Ovary (tissue), 7 donors: ENCODE measurements at regions not wholly inside any gene's neighbourhood (a gene's known extent, or its start where the extent isn't known, plus 50 kb on each side); places are given as distances from the start of the nearest gene placed in this dataset.

ENCODE experiments used
- DNase-seq, 5 donors: peaks; one replicate each; pipeline ENCODE4 v3.0.0-alpha.2; 2019 to 2020
- H3K27ac ChIP-seq, 2 donors: fragments of 200-600 bp; one replicate each; pipeline versions ENCODE4 v1.5.1 to v1.8.0; 2019 to 2022
- H3K27me3 ChIP-seq: fragments of 200-600 bp; one replicate; pipeline ENCODE4 v1.8.0; 2022
- H3K36me3 ChIP-seq: fragments of 200-600 bp; sonication (generic); one replicate; pipeline ENCODE4 v1.5.1; 2019
- H3K4me1 ChIP-seq: one replicate; pipeline ENCODE4 v1.8.1; 2013; ENCODE audit warnings: mild to moderate bottlenecking, moderate library complexity; ENCODE audit not compliant: insufficient read depth
- H3K4me3 ChIP-seq: fragments of 200-600 bp; sonication (generic); one replicate; pipeline ENCODE4 v1.5.1; 2017
- H3K9me3 ChIP-seq, 2 donors: fragments of 200-600 bp in 1 of 2; sonication (generic) in 1 of 2; one replicate each; pipeline versions ENCODE4 v1.5.1 to v1.8.1; 2013 to 2019; ENCODE audit warnings: mild to moderate bottlenecking in 1 of 2, moderate library complexity in 1 of 2
- CTCF ChIP-seq, 3 donors: fragments of 450-650 bp in 2 of 3; fragments of 200-600 bp in 1 of 3; IDR thresholded peaks; one replicate each; pipeline versions ENCODE4 v1.5.1 to v1.8.0; 2016 to 2022; ENCODE audit warnings: antibody characterized with exemption in 3 of 3, mild to moderate bottlenecking in 1 of 3
- EP300 ChIP-seq: sonication (generic); formaldehyde crosslinking; IDR thresholded peaks from one replicate; pipeline ENCODE4 v1.6.1; 2017; ENCODE audit warnings: antibody characterized with exemption
- POLR2A ChIP-seq: fragments of 450-650 bp; IDR thresholded peaks from one replicate; pipeline ENCODE4 v1.6.1; 2017; ENCODE audit warnings: antibody characterized with exemption, mild to moderate bottlenecking, moderate library complexity
- WGBS, 3 donors: extraction: QIAGEN DNeasy Blood & Tissue Kit in 1 of 3; methylation state at CpG; one replicate each; pipeline versions ENCODE4 v1.1.5 to v1.1.7; 2013 to 2017; 5-methylcytosine and 5-hydroxymethylcytosine counted together
- intact Hi-C, 4 donors: fragments of 100-400 bp; cut with DNase I; formaldehyde crosslinking; loops; one replicate each; pipeline versions ENCODE4 v1.11.0 to v1.15.1; 2022 to 2023
- donor health status: DM: no; HTN: no; CAD: no; lungs with moderate emphysema.
- donor health status: DM: no; HTN: no; CAD: no.
- donor health status: Bipolar disorder and iron deficiency.
- donor health status: DM: no; HTN: no; CAD: no.
- donor health status: DM: yes; HTN: yes; CAD: no.

- no peaks in the 10 kb centered on the region for H3K9me3 ChIP-seq
- DNase-seq: no peak
Measured at GRCh38 chr21:19590044-19590443, 1186.5 kb upstream of the TMPRSS15 start.

GRCh38 chr21:19603011-19603593 lies 1199.5 kb upstream of the TMPRSS15 start:
- Histone ChIP-seq H3K4me3 (no peak overlapping the region), H3K27me3 (no peaks in the 10 kb centered on the region), H3K9me3 (no peaks in the 10 kb centered on the region), H3K27ac (no peak overlapping the region), H3K36me3 (no peaks in the 10 kb centered on the region), H3K4me1 (no peaks in the 10 kb centered on the region)
- intact Hi-C loops: no loop called here
- TF ChIP-seq EP300 (no peak), CTCF (IDR thresholded peaks at IDR 0.05) (no peak), POLR2A (no peak)
- DNase-seq: no peak
- WGBS, 3 donors: 65 to 83% (median 75%) methylated on average over 4 of the region's 4 CpGs

More at GRCh38 chr21:19590044-19590443, 1186.5 kb upstream of the TMPRSS15 start:
- Histone ChIP-seq H3K4me3 (no peak overlapping the region), H3K4me1 (no peaks in the 10 kb centered on the region), H3K27me3 (no peaks in the 10 kb centered on the region), H3K27ac (no peak overlapping the region), H3K36me3 (no peaks in the 10 kb centered on the region)
- TF ChIP-seq POLR2A: no peak
- no peak for TF ChIP-seq CTCF (IDR thresholded peaks at IDR 0.05)
- TF ChIP-seq EP300: no peak
- intact Hi-C loops: no loop called here

GRCh38 chr21:19608101-19608621 lies 1204.6 kb upstream of the TMPRSS15 start:
- Histone ChIP-seq H3K4me3 (no peak overlapping the region), H3K27me3 (no peaks in the 10 kb centered on the region), H3K27ac (no peak overlapping the region), H3K4me1 (no peaks in the 10 kb centered on the region), H3K36me3 (no peaks in the 10 kb centered on the region), H3K9me3 (no peaks in the 10 kb centered on the region)
- intact Hi-C loops: no loop called here
- 1 to 6% (median 4%) methylated on average over 4 of the region's 4 CpGs for WGBS, 3 donors
- DNase-seq: no peak
- TF ChIP-seq CTCF (IDR thresholded peaks at IDR 0.05) (no peak), EP300 (no peak), POLR2A (no peak)

GRCh38 chr21:19609611-19610010 lies 1206.0 kb upstream of the TMPRSS15 start:
- no peaks in the 10 kb centered on the region for H3K36me3 ChIP-seq
- no peaks in the 10 kb centered on the region for H3K9me3 ChIP-seq
- H3K27ac ChIP-seq: no peak overlapping the region
- intact Hi-C loops: no loop called here
- WGBS, 3 donors: 66 to 68% (median 66%) methylated on average over 3 of the region's 3 CpGs
- DNase-seq: no peak
- no peaks in the 10 kb centered on the region for H3K27me3 ChIP-seq
- no peak overlapping the region for H3K4me3 ChIP-seq
- H3K4me1 ChIP-seq: no peaks in the 10 kb centered on the region
- no peak for TF ChIP-seq POLR2A
- no peak for TF ChIP-seq EP300
- TF ChIP-seq CTCF (IDR thresholded peaks at IDR 0.05): no peak
